Endothelial cell of umbilical vein (primary cell): ENCODE measurements at regions not wholly inside any gene's neighbourhood (a gene's known extent, or its start where the extent isn't known, plus 50 kb on each side); places are given as distances from the start of the nearest gene placed in this dataset.

Source experiments
- EZH2 ChIP-seq: IDR thresholded peaks from 2 replicates; pipeline ENCODE4 v1.6.1; 2012; ENCODE audit warnings: borderline replicate concordance, low read depth, mild to moderate bottlenecking, moderate library complexity, low read length, inconsistent platforms; ENCODE audit not compliant: severe bottlenecking
- JUN ChIP-seq: IDR thresholded peaks from 2 replicates; pipeline ENCODE4 v1.6.1; 2011; ENCODE audit warnings: borderline replicate concordance, low read depth; ENCODE audit not compliant: insufficient read length, insufficient read depth
- POLR2A ChIP-seq: IDR thresholded peaks from 2 replicates; pipeline ENCODE4 v1.6.1; 2012; ENCODE audit warnings: low read depth, mild to moderate bottlenecking, control low read depth, low read length
- POLR2AphosphoS5 ChIP-seq: IDR thresholded peaks from 2 replicates; pipeline ENCODE4 v1.6.1; 2012; ENCODE audit warnings: low read depth, mild to moderate bottlenecking, control low read depth, low read length, moderate library complexity; ENCODE audit not compliant: insufficient read depth
- TF ChIP-seq, protein P1 (sequence below), 2 donors: IDR thresholded peaks; 1 replicate in 1 of 2; 2 replicates in 1 of 2; pipeline ENCODE4 v1.5.1; 2011; ENCODE audit warnings: low read length in 2 of 2, mild to moderate bottlenecking in 2 of 2, moderate library complexity in 2 of 2, control low read depth in 1 of 2, inconsistent platforms in 1 of 2, low read depth in 1 of 2; ENCODE audit not compliant: insufficient read depth in 1 of 2; ENCODE audit errors: extremely low read depth in 1 of 2
- TF ChIP-seq, protein P2 (sequence below): IDR thresholded peaks from 2 replicates; pipeline ENCODE4 v1.6.1; 2011; ENCODE audit not compliant: insufficient read depth, insufficient read length

DNA sequence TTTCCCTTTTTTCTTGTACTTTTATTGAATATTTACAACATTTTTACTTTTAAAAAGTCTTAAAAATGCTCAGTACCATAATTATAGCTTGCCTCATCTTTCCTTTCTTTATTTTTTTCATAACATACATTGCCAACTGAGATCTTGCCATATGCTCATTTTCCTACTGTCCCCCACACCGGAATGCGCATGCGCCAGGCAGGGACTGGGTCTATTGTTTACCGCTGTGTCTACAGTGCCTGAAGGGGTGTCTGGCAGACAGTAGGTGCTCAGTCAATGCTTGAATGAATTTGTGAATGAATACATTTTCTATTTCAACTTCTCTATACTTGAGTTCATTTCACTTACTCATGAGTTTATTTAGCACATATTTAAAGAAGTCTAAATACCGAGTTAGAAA lies 158.0 kb downstream of the CYP26B1 start:
- TF ChIP-seq, protein P1, sequence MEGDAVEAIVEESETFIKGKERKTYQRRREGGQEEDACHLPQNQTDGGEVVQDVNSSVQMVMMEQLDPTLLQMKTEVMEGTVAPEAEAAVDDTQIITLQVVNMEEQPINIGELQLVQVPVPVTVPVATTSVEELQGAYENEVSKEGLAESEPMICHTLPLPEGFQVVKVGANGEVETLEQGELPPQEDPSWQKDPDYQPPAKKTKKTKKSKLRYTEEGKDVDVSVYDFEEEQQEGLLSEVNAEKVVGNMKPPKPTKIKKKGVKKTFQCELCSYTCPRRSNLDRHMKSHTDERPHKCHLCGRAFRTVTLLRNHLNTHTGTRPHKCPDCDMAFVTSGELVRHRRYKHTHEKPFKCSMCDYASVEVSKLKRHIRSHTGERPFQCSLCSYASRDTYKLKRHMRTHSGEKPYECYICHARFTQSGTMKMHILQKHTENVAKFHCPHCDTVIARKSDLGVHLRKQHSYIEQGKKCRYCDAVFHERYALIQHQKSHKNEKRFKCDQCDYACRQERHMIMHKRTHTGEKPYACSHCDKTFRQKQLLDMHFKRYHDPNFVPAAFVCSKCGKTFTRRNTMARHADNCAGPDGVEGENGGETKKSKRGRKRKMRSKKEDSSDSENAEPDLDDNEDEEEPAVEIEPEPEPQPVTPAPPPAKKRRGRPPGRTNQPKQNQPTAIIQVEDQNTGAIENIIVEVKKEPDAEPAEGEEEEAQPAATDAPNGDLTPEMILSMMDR (IDR thresholded peaks at IDR 0.05; ENCODE audit: extremely low read depth in 1 of 2, insufficient read depth in 1 of 2, low read depth in 1 of 2, low read length in 2 of 2) = no peak
- no peak for TF ChIP-seq EZH2
- TF ChIP-seq POLR2A = no peak
- TF ChIP-seq, protein P2, sequence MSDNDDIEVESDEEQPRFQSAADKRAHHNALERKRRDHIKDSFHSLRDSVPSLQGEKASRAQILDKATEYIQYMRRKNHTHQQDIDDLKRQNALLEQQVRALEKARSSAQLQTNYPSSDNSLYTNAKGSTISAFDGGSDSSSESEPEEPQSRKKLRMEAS = no peak
- TF ChIP-seq POLR2AphosphoS5 = no peak
- no peak for TF ChIP-seq JUN
